HepG2 (cell line): ENCODE measurements at regions not wholly inside any gene's neighbourhood (a gene's known extent, or its start where the extent isn't known, plus 50 kb on each side); places are given as distances from the start of the nearest gene placed in this dataset.

Experiments used
- GLMP ChIP-seq: sonication (generic); formaldehyde crosslinking; IDR thresholded peaks from 2 replicates; pipeline ENCODE4 v1.9.0; 2021; ENCODE audit warnings: missing genetic modification reagents, mild to moderate bottlenecking, borderline replicate concordance
- KAT8 ChIP-seq: IDR thresholded peaks from 2 replicates; pipeline ENCODE4 v1.6.1; 2016; ENCODE audit warnings: missing genetic modification reagents, missing compliant biosample characterization
- LBX2 ChIP-seq: sonication (generic); formaldehyde crosslinking; IDR thresholded peaks from 2 replicates; pipeline ENCODE4 v1.5.0; 2020; ENCODE audit warnings: missing genetic modification reagents, mild to moderate bottlenecking, borderline replicate concordance
- NRL ChIP-seq: sonication (generic); formaldehyde crosslinking; IDR thresholded peaks from 2 replicates; pipeline ENCODE4 v1.5.0; 2020; ENCODE audit warnings: missing genetic modification reagents, mild to moderate bottlenecking, moderate library complexity, borderline replicate concordance
- PAF1 ChIP-seq: IDR thresholded peaks from 2 replicates; pipeline ENCODE4 v1.6.1; 2016; ENCODE audit warnings: missing genetic modification reagents, missing compliant biosample characterization
- RERE ChIP-seq: IDR thresholded peaks from 2 replicates; pipeline ENCODE4 v1.6.1; 2016; ENCODE audit warnings: low read depth, missing genetic modification reagents, missing compliant biosample characterization
- TBP ChIP-seq: sonication (generic); formaldehyde crosslinking; IDR thresholded peaks from 2 replicates; pipeline ENCODE4 v1.5.0; 2020; ENCODE audit warnings: missing genetic modification reagents
- TOPORS ChIP-seq: sonication (generic); formaldehyde crosslinking; IDR thresholded peaks from 2 replicates; pipeline ENCODE4 v1.8.0; 2023; ENCODE audit warnings: mild to moderate bottlenecking, missing genetic modification reagents
- U2AF2 ChIP-seq: fragments of 200-400 bp; formaldehyde crosslinking; IDR thresholded peaks from 2 replicates; pipeline ENCODE4 v1.6.1; 2017; ENCODE audit warnings: low read depth, mild to moderate bottlenecking, low read length
- ZBTB4 ChIP-seq: sonication (generic); formaldehyde crosslinking; IDR thresholded peaks from 2 replicates; pipeline ENCODE4 v1.4.0; 2020; ENCODE audit warnings: missing genetic modification reagents, mild to moderate bottlenecking, borderline replicate concordance
- ZMYM4 ChIP-seq: sonication (generic); formaldehyde crosslinking; IDR thresholded peaks from 2 replicates; pipeline ENCODE4 v1.8.1; 2023; ENCODE audit warnings: mild to moderate bottlenecking, missing genetic modification reagents
- ZNF136 ChIP-seq: sonication (generic); formaldehyde crosslinking; IDR thresholded peaks from 2 replicates; pipeline ENCODE4 v1.8.1; 2022; ENCODE audit warnings: low read depth, mild to moderate bottlenecking, moderate library complexity, missing genetic modification reagents
- ZNF282 ChIP-seq: fragments of 450-650 bp; IDR thresholded peaks from 2 replicates; pipeline ENCODE4 v1.6.1; 2018; ENCODE audit not compliant: partially characterized antibody
- ZNF512B ChIP-seq: sonication (generic); formaldehyde crosslinking; IDR thresholded peaks from 2 replicates; pipeline ENCODE4 v1.5.1; 2020; ENCODE audit warnings: missing genetic modification reagents, mild to moderate bottlenecking, borderline replicate concordance
- TF ChIP-seq, protein P1 (sequence below): IDR thresholded peaks from 2 replicates; pipeline ENCODE4 v1.6.1; 2016; ENCODE audit warnings: mild to moderate bottlenecking, missing biosample characterization, missing genetic modification reagents

- TF ChIP-seq ZMYM4 (CRISPR knock-in tag) (peak; percentile 64), PAF1 (CRISPR knock-in tag) (no peak), ZBTB4 (CRISPR knock-in tag) (no peak), U2AF2 (no peak), ZNF512B (peak; percentile 56; the same call in 1 of the 2 replicates), NRL (CRISPR knock-in tag) (no peak), TOPORS (CRISPR knock-in tag) (no peak), RERE (CRISPR knock-in tag) (no peak), TBP (CRISPR knock-in tag) (no peak), GLMP (CRISPR knock-in tag) (no peak), KAT8 (CRISPR knock-in tag) (peak; percentile 49; the same call in 1 of the 2 replicates), LBX2 (CRISPR knock-in tag) (no peak), ZNF282 (no peak), ZNF136 (CRISPR knock-in tag) (no peak)
- TF ChIP-seq, protein P1, sequence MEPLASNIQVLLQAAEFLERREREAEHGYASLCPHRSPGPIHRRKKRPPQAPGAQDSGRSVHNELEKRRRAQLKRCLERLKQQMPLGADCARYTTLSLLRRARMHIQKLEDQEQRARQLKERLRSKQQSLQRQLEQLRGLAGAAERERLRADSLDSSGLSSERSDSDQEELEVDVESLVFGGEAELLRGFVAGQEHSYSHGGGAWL (CRISPR knock-in tag) = no peak
These were observed 60.6 kb upstream of the CRYM start (continued) for GRCh38 chr16:21338537-21339268.
